Stimulated activated CD4-positive, alpha-beta T cell treated with anti-CD3 and anti-CD28 coated beads, TNF-alpha, amount 100 ng/mL, for 48 hours (primary cell): ENCODE measurements at regions not wholly inside any gene's neighbourhood (a gene's known extent, or its start where the extent isn't known, plus 50 kb on each side); places are given as distances from the start of the nearest gene placed in this dataset.

Experiments used
- DNase-seq, 3 donors: peaks; one replicate each; pipeline ENCODE4 v3.0.0-alpha.2; 2020; ENCODE audit warnings: low read depth in 3 of 3

DNA sequence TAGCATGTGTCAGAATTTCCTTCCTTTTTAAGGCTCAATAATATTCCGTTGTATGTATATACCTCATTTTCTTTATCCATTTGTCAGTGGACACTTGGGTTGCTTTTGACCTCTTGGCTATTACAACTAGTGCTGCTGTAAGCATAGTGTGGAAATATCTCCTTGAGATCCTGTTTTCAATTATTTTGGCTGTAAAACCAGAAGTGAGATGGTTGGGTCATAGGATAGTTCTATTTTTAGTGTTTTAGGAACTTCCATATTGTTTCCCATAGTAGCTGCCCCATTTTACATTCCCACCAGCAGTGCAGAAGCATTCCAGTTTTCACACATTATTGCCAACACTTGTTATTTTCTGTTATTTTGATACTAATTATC, 70.4 kb upstream of the C15orf39 start:
- DNase-seq: no peak

GRCh38 chr15:75134748-75135147, 66.9 kb upstream of the C15orf39 start:
- no peak for DNase-seq

DNA sequence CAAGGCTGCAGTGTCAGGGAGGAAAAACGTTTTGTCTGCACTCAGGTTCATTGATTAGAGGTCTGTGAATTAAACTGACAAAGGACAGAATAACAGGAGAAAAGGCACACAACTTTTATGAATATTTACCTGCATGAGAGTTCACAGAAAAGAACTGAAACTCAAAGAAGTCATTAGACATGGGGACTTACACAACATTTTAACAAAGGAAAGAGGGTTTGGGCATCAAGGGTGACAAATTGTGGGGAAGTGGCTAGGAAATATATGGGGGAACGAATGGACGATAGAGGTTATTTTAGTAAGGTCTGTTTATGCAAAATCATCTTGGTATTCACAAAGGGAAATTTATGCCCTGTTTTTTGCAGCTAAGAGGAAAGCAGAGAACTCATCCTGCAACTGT, 65.6 kb upstream of the C15orf39 start:
- no peak for DNase-seq

GRCh38 chr15:75136758-75137157, 64.9 kb upstream of the C15orf39 start:
- no peak for DNase-seq

- DNase-seq: no peak
These were observed 63.4 kb upstream of the C15orf39 start for GRCh38 chr15:75138016-75138999.

GRCh38 chr15:75140080-75140879, 61.4 kb upstream of the C15orf39 start:
- no peak for DNase-seq

DNA sequence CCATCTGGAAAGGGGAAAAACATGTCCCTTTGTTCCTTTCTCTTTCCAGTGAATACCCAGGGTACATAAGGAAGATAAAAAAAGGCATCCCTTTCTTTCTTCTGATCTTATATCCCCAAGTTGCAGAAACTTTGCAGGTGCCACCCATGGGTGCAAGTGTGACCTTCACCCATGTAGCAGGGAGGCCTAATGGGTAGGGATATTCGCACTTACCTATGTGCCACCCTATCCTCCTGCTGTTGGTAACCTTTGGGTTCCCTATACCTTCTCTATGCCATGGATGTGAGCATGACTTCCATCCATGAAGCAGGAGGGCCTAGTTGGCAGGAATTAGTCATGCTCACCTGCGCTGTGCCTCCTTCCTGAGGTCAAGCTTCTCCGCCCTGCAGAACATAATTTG, 59.2 kb upstream of the C15orf39 start:
- no peak for DNase-seq

DNA sequence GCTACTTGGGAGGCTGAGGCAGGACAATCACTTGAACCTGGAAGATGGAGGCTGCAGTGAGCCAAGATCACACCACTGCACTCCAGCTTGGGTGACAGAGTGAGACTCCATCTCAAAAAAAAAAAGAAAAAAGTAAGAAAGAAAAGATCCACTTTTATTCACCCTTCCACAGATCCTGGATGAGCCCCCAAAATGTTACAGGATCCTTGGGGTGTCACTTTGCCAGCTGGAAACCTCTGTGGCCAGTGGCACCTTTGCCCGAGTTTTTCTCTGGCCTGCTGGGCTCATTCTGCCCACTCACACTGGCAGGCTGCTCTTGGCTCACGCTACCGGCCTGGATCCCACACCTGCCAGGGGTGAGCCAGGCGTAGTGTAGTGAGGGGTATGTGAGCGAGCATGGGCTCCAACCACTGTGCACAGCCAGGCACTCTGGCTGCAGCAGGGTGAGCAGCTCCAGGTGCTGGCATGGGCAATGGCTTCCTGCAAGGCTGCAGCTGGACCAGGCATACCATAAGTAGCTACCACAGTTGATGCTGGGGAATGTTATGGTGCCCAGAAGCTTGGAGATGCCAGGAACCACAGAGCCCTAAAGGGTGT, 57.8 kb upstream of the C15orf39 start:
- no peak for DNase-seq

DNA sequence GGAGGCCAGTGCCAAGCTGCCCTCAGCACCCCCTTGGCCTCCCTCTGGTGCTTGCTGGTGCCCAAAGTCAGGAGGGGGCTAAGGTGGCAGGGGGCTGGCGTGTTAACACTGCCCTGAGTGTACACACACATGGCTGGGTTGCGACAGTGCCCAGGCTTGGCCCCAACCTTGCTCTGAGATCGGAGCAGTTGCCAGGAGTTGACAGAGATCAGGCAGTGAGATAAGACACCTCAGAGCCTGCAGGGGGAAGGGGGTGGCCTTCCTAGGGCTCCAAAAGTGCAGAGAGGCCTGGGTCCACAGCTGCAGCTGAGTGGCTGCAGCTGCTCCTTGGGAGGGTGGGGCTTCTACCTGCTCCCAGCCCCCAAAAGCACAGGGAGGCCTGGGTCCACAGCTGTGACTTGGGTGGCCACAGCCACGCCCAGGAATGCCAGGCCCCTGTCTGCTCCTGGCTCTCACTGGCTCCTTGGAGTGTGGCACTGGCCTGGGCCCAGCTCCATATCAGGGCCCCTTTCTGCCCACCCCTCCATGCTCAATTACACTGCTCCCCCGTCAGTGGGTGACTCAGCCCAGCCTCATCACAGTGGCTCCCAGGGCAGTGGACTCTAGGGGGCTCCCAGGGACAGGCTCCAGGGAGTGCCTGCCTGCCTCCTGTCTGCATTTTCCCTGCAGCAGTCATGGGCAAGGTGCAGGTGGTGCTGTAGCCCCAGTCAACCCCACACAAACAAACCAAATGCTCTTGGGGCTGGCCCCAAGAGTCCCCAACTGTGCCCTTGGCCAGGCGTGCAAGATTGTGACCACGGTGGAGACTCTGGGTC, 56.4 kb upstream of the C15orf39 start:
- DNase-seq: no peak

GRCh38 chr15:75148280-75148679, 53.4 kb upstream of the C15orf39 start:
- DNase-seq: no peak

DNA sequence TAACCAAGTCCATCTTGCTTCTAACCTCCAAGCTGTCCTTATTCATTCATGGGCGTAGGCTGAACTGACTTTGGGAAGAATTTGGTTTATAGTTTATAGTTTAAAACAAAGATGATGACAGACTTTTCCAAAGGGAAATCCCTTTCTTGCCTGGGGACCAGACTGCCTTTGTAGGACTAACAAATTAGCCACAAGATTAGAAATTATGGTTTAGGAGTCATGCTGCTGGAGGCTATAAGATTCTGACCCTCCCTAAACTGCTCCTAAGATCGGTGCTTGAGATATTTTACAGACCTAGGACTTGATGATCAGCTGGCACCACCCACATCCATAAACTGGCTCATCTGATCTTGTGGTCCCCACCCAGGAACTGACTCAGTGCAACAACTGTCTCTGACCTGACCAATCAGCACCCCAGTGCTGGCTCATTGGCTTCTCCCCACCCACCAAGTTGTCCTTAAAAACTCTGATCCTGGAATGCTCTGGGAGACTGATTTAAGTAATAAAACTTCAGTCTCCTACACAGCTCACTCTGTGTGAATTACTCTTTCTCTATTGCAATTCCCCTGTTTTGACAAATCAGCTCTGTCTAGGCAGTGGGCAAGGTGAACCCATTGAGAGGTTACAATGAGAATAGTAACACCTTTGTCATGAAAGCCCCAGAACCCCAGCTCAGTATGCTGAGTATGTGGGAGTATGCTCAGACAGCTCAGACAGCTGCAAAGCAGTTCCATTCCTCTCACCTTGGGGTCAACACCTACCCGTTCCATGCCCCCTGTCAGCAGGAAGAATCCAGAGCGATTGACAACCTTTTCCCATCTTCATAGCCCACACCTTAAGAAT, 51.6 kb upstream of the C15orf39 start:
- DNase-seq: no peak

DNA sequence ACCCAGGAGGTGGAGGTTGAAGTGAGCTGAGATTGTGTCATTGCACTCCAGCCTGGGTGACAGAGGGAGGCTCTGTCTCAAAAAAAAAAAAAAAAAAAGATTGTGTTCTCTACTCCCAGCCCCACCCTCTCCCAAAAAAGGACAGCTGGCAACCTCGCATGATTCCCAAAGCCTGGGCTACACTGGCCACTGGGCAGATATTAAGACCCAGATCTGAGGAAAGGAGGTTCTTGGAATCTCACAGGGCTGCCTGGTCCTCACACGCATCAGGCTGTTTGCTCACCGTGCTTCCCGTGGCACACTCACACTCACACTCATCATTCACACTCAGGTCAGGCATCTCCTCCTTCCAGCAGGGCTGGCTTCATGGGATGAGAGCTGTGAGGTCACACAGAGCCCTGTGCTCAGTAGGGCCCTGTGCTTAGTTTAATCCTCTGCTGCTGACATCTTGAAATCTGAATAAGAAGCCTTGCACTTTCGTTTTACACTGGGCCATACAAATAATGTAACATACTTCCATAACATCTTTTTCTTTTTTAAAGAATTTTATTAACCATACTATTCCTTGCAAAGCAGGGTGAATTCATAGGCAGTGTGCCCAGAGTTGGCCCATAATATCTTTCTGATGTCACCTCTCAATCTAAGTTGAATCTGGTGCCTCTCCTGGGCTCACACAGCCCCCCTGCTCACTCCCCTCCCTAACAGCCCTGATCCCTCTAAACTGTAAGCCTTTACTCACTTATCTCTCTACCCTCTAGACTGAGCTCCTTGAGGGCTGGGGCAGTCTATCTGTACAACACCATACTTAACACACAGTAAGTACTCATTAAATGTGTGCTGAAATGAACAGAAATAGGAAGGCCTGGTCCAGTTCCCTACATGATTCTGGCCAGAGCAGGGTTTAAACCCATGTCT, 50.2 kb upstream of the C15orf39 start:
- no peak for DNase-seq
